ENCODE measurements at regions not wholly inside any gene's neighbourhood (a gene's known extent, or its start where the extent isn't known, plus 50 kb on each side); places are given as distances from the start of the nearest gene placed in this dataset.

GRCh38 chr17:33973491-33973890, 281.6 kb upstream of the CCL2 start:
- POLR2A ChIA-PET: no interaction called here
- Histone ChIP-seq H2AFZ (ENCODE audit: control insufficient read depth, low read depth, low read length) (no peak overlapping the region), H3K36me3 (ENCODE audit: control insufficient read depth in 2 of 2, insufficient read depth in 2 of 2, low read length in 1 of 2) (no peaks in the 10 kb centered on the region), H3K9me3 (replicated peaks; ENCODE audit: control insufficient read depth, insufficient read depth, low read length) (no peaks in the 10 kb centered on the region; the same call in 2 of the 3 replicates), H3K9ac (ENCODE audit: control insufficient read depth, insufficient read depth, low read length) (no peak overlapping the region), H3K79me2 (ENCODE audit: control insufficient read depth, insufficient read depth, low read length) (no peaks in the 10 kb centered on the region), H3K27me3 (replicated peaks in 1 of 2; ENCODE audit: control insufficient read depth in 2 of 2, insufficient read depth in 2 of 2, low read length in 1 of 2) (no peaks in the 10 kb centered on the region), H3K4me1 (ENCODE audit: control insufficient read depth, insufficient read depth, low read length) (peaks cover 21% of the 10 kb centered on the region), H3K4me2 (ENCODE audit: control insufficient read depth, insufficient read depth) (no peak overlapping the region), H3K27ac (ENCODE audit: control insufficient read depth, insufficient read depth) (no peak overlapping the region), H3K4me3 (no peak overlapping the region), H4K20me1 (ENCODE audit: control insufficient read depth, insufficient read depth) (no peaks in the 10 kb centered on the region)
- intact Hi-C loops (cut with micrococcal nuclease; ENCODE audit: unreplicated experiment) (no loop called here), in situ Hi-C loops (cut with MboI) (no loop called here)
- WGBS (ENCODE audit: insufficient coverage, insufficient replicate concordance, low lambda C conversion rate, missing lambda C conversion rate): 72% methylated on average over 5 of the region's 5 CpGs
- SMC1A ChIA-PET (ENCODE audit: uncharacterized antibody, unreplicated experiment): no interaction called here
- FAIRE-seq: no peak
- ATAC-seq: no peak
- TF ChIP-seq PBX3 (IDR thresholded peaks at IDR 0.05; ENCODE audit: insufficient replicate concordance, low read depth, low read length): no peak
- no peak for TF ChIP-seq CTCF (IDR thresholded peaks at IDR 0.05 in 2 of 3, conservative IDR thresholded peaks at IDR 0.05 in 1 of 3; ENCODE audit: control insufficient read depth in 2 of 3, extremely low read depth in 1 of 3, insufficient read depth in 1 of 3, low read depth in 3 of 3, low read length in 3 of 3)
- no peak for TF ChIP-seq IRF5 (IDR thresholded peaks at IDR 0.05; ENCODE audit: borderline replicate concordance)
- TF ChIP-seq MTA2 (IDR thresholded peaks at IDR 0.05; ENCODE audit: low read depth): no peak
- no peak for TF ChIP-seq PKNOX1 (IDR thresholded peaks at IDR 0.05)
- no peak for TF ChIP-seq E2F4 (IDR thresholded peaks at IDR 0.05; ENCODE audit: low read depth, low read length)
- no peak for TF ChIP-seq POLR2AphosphoS2 (IDR thresholded peaks at IDR 0.05; ENCODE audit: low read depth, low read length)
- no peak for TF ChIP-seq EZH2 (IDR thresholded peaks at IDR 0.05; ENCODE audit: borderline replicate concordance, control insufficient read depth, low read depth, low read length)
- TF ChIP-seq USF1 (IDR thresholded peaks at IDR 0.05; ENCODE audit: borderline replicate concordance, extremely low read length, insufficient read depth, low read depth, low read length): no peak
- no peak for TF ChIP-seq RAD21 (IDR thresholded peaks at IDR 0.05; ENCODE audit: insufficient read depth, low read depth, low read length)
- TF ChIP-seq TCF12 (IDR thresholded peaks at IDR 0.05; ENCODE audit: low read depth, low read length): no peak
- no peak for DNase-seq (ENCODE audit: low read depth, low spot score)
- RAD21 ChIA-PET (ENCODE audit: unreplicated experiment): no interaction called here
- BruUV-seq (replicated peaks): no TSS peak
- CTCF ChIA-PET: interaction anchor here (1.0 to 1.1 kb wide), 2 partner anchors 9 kb away, joined by 3 read pairs; no protein-coding TSS in a partner anchor

All from GM12878 (cell line).